Chondrocyte (in vitro differentiated cells): ENCODE measurements at regions not wholly inside any gene's neighbourhood (a gene's known extent, or its start where the extent isn't known, plus 50 kb on each side); places are given as distances from the start of the nearest gene placed in this dataset.

Experiments used
- DNase-seq: peaks from one replicate; pipeline ENCODE4 v3.0.0; 2021; ENCODE audit warnings: mixed read lengths, low spot score
- H3K27ac Mint-ChIP-seq: one replicate; pipeline ENCODE4 v1.8.0; 2021; ENCODE audit warnings: mild to moderate bottlenecking, moderate library complexity, mixed read lengths; ENCODE audit not compliant: unreplicated experiment
- H3K27me3 Mint-ChIP-seq: 2 replicates; pipeline ENCODE4 v1.8.0; 2021; ENCODE audit warnings: low read depth, mixed read lengths
- H3K36me3 Mint-ChIP-seq: 2 replicates; pipeline ENCODE4 v1.8.0; 2021; ENCODE audit warnings: low read depth, mixed read lengths
- H3K4me1 Mint-ChIP-seq: 2 replicates; pipeline ENCODE4 v1.8.0; 2021; ENCODE audit warnings: low read depth, mild to moderate bottlenecking, mixed read lengths
- H3K4me3 Mint-ChIP-seq: one replicate; pipeline ENCODE4 v1.8.0; 2021; ENCODE audit warnings: mild to moderate bottlenecking, moderate library complexity, mixed read lengths; ENCODE audit not compliant: unreplicated experiment
- H3K9me3 Mint-ChIP-seq: 2 replicates; pipeline ENCODE4 v1.8.0; 2021; ENCODE audit warnings: low read depth, mixed read lengths
- CTCF ChIP-seq: fragments of 200-600 bp; sonication (generic); IDR thresholded peaks from 2 replicates; pipeline ENCODE4 v1.5.0; 2021; ENCODE audit warnings: antibody characterized with exemption, mild to moderate bottlenecking, moderate library complexity

- Mint-ChIP-seq H3K36me3 (no peaks in the 10 kb centered on the region), H3K4me3 (no peak overlapping the region)
- no peak for DNase-seq
Measured at GRCh38 chr11:15852179-15852578, 504.2 kb downstream of the SOX6 start.

GRCh38 chr11:15854245-15854644, 502.1 kb downstream of the SOX6 start:
- H3K27me3 Mint-ChIP-seq = no peaks in the 10 kb centered on the region

More at GRCh38 chr11:15852179-15852578, 504.2 kb downstream of the SOX6 start:
- no peak overlapping the region for H3K27ac Mint-ChIP-seq
- H3K27me3 Mint-ChIP-seq = no peaks in the 10 kb centered on the region
- peaks cover 10% of the 10 kb centered on the region for H3K4me1 Mint-ChIP-seq
- no peaks in the 10 kb centered on the region for H3K9me3 Mint-ChIP-seq
- TF ChIP-seq CTCF = peak; percentile 75

GRCh38 chr11:15858881-15859280, 497.5 kb downstream of the SOX6 start:
- H3K4me1 Mint-ChIP-seq = peaks cover 25% of the 10 kb centered on the region
- peak overlapping the region; percentile 34 for H3K27ac Mint-ChIP-seq
- no peak for DNase-seq
- no peaks in the 10 kb centered on the region for H3K27me3 Mint-ChIP-seq
- no peaks in the 10 kb centered on the region for H3K36me3 Mint-ChIP-seq
- no peak overlapping the region for H3K4me3 Mint-ChIP-seq
- TF ChIP-seq CTCF = no peak
- no peaks in the 10 kb centered on the region for H3K9me3 Mint-ChIP-seq

More at GRCh38 chr11:15854245-15854644, 502.1 kb downstream of the SOX6 start:
- Mint-ChIP-seq H3K27ac (no peak overlapping the region), H3K9me3 (no peaks in the 10 kb centered on the region), H3K4me1 (peaks cover 15% of the 10 kb centered on the region), H3K4me3 (no peak overlapping the region), H3K36me3 (no peaks in the 10 kb centered on the region)
- no peak for TF ChIP-seq CTCF
- no peak for DNase-seq

- peak overlapping the region; percentile 58 for H3K27ac Mint-ChIP-seq
- DNase-seq = no peak
- H3K9me3 Mint-ChIP-seq = no peaks in the 10 kb centered on the region
- no peaks in the 10 kb centered on the region for H3K36me3 Mint-ChIP-seq
- H3K27me3 Mint-ChIP-seq = no peaks in the 10 kb centered on the region
- TF ChIP-seq CTCF = no peak
- peaks cover 25% of the 10 kb centered on the region for H3K4me1 Mint-ChIP-seq
- H3K4me3 Mint-ChIP-seq = no peak overlapping the region
Measured at GRCh38 chr11:15859411-15859810, 496.9 kb downstream of the SOX6 start.

- Mint-ChIP-seq H3K27ac (no peak overlapping the region), H3K27me3 (no peaks in the 10 kb centered on the region), H3K36me3 (no peaks in the 10 kb centered on the region), H3K4me3 (no peak overlapping the region), H3K9me3 (no peaks in the 10 kb centered on the region), H3K4me1 (peaks cover 21% of the 10 kb centered on the region)
- no peak for DNase-seq
- TF ChIP-seq CTCF = no peak
Measured at GRCh38 chr11:15861256-15861655, 495.1 kb downstream of the SOX6 start.
